ENCODE measurements at regions not wholly inside any gene's neighbourhood (a gene's known extent, or its start where the extent isn't known, plus 50 kb on each side); places are given as distances from the start of the nearest gene placed in this dataset.

GRCh38 chr20:52921340-52921739, 50.8 kb upstream of the TSHZ2 start:
- intact Hi-C loops (cut with DNase I) = no loop called here
- Histone ChIP-seq H3K27me3 (ENCODE audit: low read depth) (no peaks in the 10 kb centered on the region), H3K4me1 (peaks cover 8% of the 10 kb centered on the region), H3K27ac (no peak overlapping the region), H3K36me3 (no peaks in the 10 kb centered on the region), H3K9me3 (no peaks in the 10 kb centered on the region), H3K4me3 (no peak overlapping the region)
- DNase-seq = no peak
- no peak for ATAC-seq
- no peak for TF ChIP-seq CTCF (IDR thresholded peaks at IDR 0.05)

GRCh38 chr20:52918311-52918710, 53.8 kb upstream of the TSHZ2 start:
- H3K27ac ChIP-seq = no peak overlapping the region
- H3K4me3 ChIP-seq = no peak overlapping the region
- no peaks in the 10 kb centered on the region for H3K36me3 ChIP-seq
- no peak for TF ChIP-seq CTCF (IDR thresholded peaks at IDR 0.05)
- H3K4me1 ChIP-seq = peaks cover 4% of the 10 kb centered on the region
- intact Hi-C loops (cut with DNase I) = no loop called here
- no peaks in the 10 kb centered on the region for H3K27me3 ChIP-seq (ENCODE audit: low read depth)
- DNase-seq (no peak), ATAC-seq (no peak)
- H3K9me3 ChIP-seq = peaks cover 10% of the 10 kb centered on the region

GRCh38 chr20:52915564-52915963, 56.6 kb upstream of the TSHZ2 start:
- ATAC-seq (no peak), DNase-seq (no peak)
- H3K27me3 ChIP-seq (ENCODE audit: low read depth) = no peaks in the 10 kb centered on the region
- no peaks in the 10 kb centered on the region for H3K4me1 ChIP-seq
- H3K9me3 ChIP-seq = peaks cover 10% of the 10 kb centered on the region
- H3K4me3 ChIP-seq = no peak overlapping the region
- no peak overlapping the region for H3K27ac ChIP-seq
- no peaks in the 10 kb centered on the region for H3K36me3 ChIP-seq
- intact Hi-C loops (cut with DNase I) = no loop called here
- TF ChIP-seq CTCF (IDR thresholded peaks at IDR 0.05) = no peak

GRCh38 chr20:52914870-52915269, 57.3 kb upstream of the TSHZ2 start:
- Histone ChIP-seq H3K4me1 (no peaks in the 10 kb centered on the region), H3K9me3 (peaks cover 10% of the 10 kb centered on the region), H3K4me3 (no peak overlapping the region), H3K27me3 (ENCODE audit: low read depth) (no peaks in the 10 kb centered on the region), H3K36me3 (no peaks in the 10 kb centered on the region), H3K27ac (no peak overlapping the region)
- DNase-seq = no peak
- no peak for ATAC-seq
- no peak for TF ChIP-seq CTCF (IDR thresholded peaks at IDR 0.05)
- intact Hi-C loops (cut with DNase I) = no loop called here

- no peak for DNase-seq
- H3K36me3 ChIP-seq = no peaks in the 10 kb centered on the region
- no peaks in the 10 kb centered on the region for H3K4me1 ChIP-seq
- no peak overlapping the region for H3K27ac ChIP-seq
- H3K4me3 ChIP-seq = no peak overlapping the region
- no peak for ATAC-seq
- H3K27me3 ChIP-seq (ENCODE audit: low read depth) = no peaks in the 10 kb centered on the region
- H3K9me3 ChIP-seq = peaks cover 10% of the 10 kb centered on the region
- intact Hi-C loops (cut with DNase I) = no loop called here
- no peak for TF ChIP-seq CTCF (IDR thresholded peaks at IDR 0.05)
Measured at GRCh38 chr20:52913650-52914387, 58.3 kb upstream of the TSHZ2 start.

All from lower lobe of right lung (tissue), 2 donors.